ENCODE measurements at regions not wholly inside any gene's neighbourhood (a gene's known extent, or its start where the extent isn't known, plus 50 kb on each side); places are given as distances from the start of the nearest gene placed in this dataset.

DNA sequence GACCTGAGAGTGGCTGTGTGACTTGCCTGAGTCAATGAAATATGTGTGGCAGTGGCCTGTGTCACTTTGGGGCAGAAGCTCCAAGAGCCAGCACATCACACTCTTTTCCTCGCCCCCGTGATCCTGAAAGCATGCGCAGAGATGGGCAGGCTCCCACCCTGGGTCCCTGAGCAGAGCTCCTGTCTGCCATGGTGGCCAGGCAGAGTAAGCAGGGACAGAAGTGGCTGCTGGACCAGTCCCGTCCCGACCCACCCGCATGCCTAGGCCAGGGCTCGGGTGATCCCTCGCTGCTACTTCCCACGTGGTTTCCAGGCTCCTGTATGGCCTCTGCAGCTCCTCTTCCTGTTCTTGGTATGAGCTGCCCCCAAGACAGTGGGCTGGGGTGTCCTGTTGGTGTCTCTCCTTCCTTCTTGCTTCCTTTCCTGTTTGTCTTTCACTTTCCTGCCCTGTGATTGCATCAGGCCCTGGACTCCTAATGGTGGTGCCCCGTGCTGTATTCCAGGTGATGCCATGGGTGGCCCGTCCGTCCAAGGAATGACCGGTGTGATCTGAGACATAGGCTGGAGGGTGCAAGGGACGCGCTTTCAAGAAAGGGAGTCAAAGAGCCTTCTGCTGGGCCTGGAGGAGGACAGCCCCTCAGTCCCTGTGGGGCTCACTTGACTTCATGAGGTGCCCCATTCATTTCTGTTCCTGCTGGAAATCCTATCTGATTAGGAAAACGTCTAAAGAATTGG, 71.4 kb upstream of the SHH start:
- Histone ChIP-seq H2AFZ (no peak overlapping the region), H3K27ac (no peak overlapping the region), H3K4me2 (no peak overlapping the region), H3K9me3 (ENCODE audit: low read depth) (no peaks in the 10 kb centered on the region), H3K4me3 (no peak overlapping the region), H3K4me1 (ENCODE audit: insufficient read depth) (no peaks in the 10 kb centered on the region), H4K20me1 (ENCODE audit: insufficient read depth, poor library complexity, severe bottlenecking) (no peaks in the 10 kb centered on the region), H3K27me3 (no peaks in the 10 kb centered on the region), H3K79me2 (no peaks in the 10 kb centered on the region), H3K9me2 (replicated peaks; ENCODE audit: insufficient read depth) (no peaks in the 10 kb centered on the region), H3K36me3 (replicated peaks; ENCODE audit: insufficient read depth, low read depth) (no peaks in the 10 kb centered on the region)
- no peak for DNase-seq (ENCODE audit: low spot score)
- WGBS (ENCODE audit: low lambda C conversion rate, missing lambda C conversion rate): 88% methylated on average over 16 of the region's 16 CpGs
- TF ChIP-seq, protein P1, sequence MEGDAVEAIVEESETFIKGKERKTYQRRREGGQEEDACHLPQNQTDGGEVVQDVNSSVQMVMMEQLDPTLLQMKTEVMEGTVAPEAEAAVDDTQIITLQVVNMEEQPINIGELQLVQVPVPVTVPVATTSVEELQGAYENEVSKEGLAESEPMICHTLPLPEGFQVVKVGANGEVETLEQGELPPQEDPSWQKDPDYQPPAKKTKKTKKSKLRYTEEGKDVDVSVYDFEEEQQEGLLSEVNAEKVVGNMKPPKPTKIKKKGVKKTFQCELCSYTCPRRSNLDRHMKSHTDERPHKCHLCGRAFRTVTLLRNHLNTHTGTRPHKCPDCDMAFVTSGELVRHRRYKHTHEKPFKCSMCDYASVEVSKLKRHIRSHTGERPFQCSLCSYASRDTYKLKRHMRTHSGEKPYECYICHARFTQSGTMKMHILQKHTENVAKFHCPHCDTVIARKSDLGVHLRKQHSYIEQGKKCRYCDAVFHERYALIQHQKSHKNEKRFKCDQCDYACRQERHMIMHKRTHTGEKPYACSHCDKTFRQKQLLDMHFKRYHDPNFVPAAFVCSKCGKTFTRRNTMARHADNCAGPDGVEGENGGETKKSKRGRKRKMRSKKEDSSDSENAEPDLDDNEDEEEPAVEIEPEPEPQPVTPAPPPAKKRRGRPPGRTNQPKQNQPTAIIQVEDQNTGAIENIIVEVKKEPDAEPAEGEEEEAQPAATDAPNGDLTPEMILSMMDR (IDR thresholded peaks at IDR 0.05; ENCODE audit: poor library complexity): no peak
- TF ChIP-seq EZH2phosphoT487 (IDR thresholded peaks at IDR 0.05; ENCODE audit: low read depth, severe bottlenecking, unreplicated experiment): no peak
- TF ChIP-seq EZH2 (IDR thresholded peaks at IDR 0.05; ENCODE audit: borderline replicate concordance): no peak

DNA sequence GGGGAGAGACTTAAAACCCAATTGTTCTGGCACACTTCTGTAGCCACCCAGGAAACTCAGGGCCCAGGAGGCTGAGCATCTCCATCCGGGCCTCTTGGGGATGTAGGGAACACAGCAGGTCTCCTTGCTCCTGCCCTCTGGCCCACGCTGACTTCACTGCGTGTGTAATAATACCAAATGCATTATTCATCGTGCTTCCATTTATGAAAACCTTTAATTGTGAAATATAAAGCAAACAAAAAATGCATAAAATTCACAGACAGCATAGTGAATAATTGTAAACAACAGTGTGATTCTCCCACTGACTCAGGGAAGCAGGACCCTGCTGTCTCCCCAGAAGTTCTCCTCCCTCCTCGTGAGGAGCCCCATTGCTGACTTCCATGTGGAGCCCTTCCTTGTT, 70.3 kb upstream of the SHH start:
- no peak overlapping the region for H2AFZ ChIP-seq
- no peaks in the 10 kb centered on the region for H3K27me3 ChIP-seq
- no peak overlapping the region for H3K4me2 ChIP-seq
- no peak for TF ChIP-seq EZH2phosphoT487 (IDR thresholded peaks at IDR 0.05; ENCODE audit: low read depth, severe bottlenecking, unreplicated experiment)
- TF ChIP-seq EZH2 (IDR thresholded peaks at IDR 0.05; ENCODE audit: borderline replicate concordance): no peak
- TF ChIP-seq, protein P1 (IDR thresholded peaks at IDR 0.05; ENCODE audit: poor library complexity): no peak
- no peaks in the 10 kb centered on the region for H4K20me1 ChIP-seq (ENCODE audit: insufficient read depth, poor library complexity, severe bottlenecking)
- DNase-seq (ENCODE audit: low spot score): no peak
- no peaks in the 10 kb centered on the region for H3K36me3 ChIP-seq (replicated peaks; ENCODE audit: insufficient read depth, low read depth)
- WGBS (ENCODE audit: low lambda C conversion rate, missing lambda C conversion rate): 89% methylated on average over 5 of the region's 5 CpGs
- H3K4me1 ChIP-seq (ENCODE audit: insufficient read depth): no peaks in the 10 kb centered on the region
- no peaks in the 10 kb centered on the region for H3K9me2 ChIP-seq (replicated peaks; ENCODE audit: insufficient read depth)
- H3K4me3 ChIP-seq: no peak overlapping the region
- H3K9me3 ChIP-seq (ENCODE audit: low read depth): no peaks in the 10 kb centered on the region
- H3K79me2 ChIP-seq: no peaks in the 10 kb centered on the region
- no peak overlapping the region for H3K27ac ChIP-seq

DNA sequence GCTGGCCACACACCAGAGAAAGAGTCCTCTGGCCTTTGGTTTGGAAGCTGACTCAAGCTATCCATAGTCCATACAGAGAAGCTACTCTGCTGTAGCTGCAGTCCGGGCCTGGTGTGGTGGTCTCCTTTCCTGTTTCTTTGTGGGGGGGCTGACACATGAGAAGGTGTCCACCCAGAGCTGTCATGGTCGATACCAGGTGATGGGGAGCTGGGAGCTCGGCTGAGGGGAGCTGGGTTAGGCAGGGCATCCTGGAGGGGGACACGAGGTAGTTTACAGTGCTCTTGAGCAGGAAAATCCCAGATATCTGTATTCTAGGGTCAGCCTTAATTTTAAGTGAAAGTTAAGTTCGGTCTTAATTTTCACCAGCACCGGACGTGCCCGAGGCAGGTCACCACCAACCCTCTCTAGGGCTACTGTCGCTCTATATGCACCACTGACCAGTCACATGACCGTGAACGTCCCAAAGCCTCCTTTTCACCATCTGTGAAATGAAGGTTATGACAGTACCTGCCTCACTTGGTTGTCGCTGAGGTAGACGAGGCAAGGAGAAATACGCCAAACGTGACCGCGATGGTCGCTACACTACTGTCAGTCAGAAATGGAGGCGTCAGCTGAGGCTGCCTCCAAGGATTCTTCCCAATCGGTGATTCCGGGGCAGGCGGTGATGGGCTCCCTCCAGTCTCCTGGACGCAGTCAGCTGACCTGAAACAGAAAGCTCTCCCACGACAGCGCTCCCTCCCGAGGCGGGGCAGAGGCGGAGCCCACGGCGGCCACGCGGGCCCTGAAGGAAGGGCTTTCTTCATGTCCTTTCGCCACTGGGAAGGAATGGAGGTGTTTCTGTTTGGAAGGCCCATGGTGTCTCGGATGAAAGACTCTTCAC, 69.4 kb upstream of the SHH start:
- no peak overlapping the region for H3K27ac ChIP-seq
- no peaks in the 10 kb centered on the region for H3K36me3 ChIP-seq (replicated peaks; ENCODE audit: insufficient read depth, low read depth)
- H3K79me2 ChIP-seq: no peaks in the 10 kb centered on the region
- 92% methylated on average over 34 of the region's 34 CpGs for WGBS (ENCODE audit: low lambda C conversion rate, missing lambda C conversion rate)
- H3K27me3 ChIP-seq: no peaks in the 10 kb centered on the region
- H2AFZ ChIP-seq: no peak overlapping the region
- H3K4me3 ChIP-seq: no peak overlapping the region
- no peaks in the 10 kb centered on the region for H3K9me3 ChIP-seq (ENCODE audit: low read depth)
- no peak for DNase-seq (ENCODE audit: low spot score)
- no peaks in the 10 kb centered on the region for H3K4me1 ChIP-seq (ENCODE audit: insufficient read depth)
- H4K20me1 ChIP-seq (ENCODE audit: insufficient read depth, poor library complexity, severe bottlenecking): no peaks in the 10 kb centered on the region
- no peak overlapping the region for H3K4me2 ChIP-seq
- TF ChIP-seq, protein P1 (IDR thresholded peaks at IDR 0.05; ENCODE audit: poor library complexity): no peak
- TF ChIP-seq EZH2phosphoT487 (IDR thresholded peaks at IDR 0.05; ENCODE audit: low read depth, severe bottlenecking, unreplicated experiment) (no peak), EZH2 (IDR thresholded peaks at IDR 0.05; ENCODE audit: borderline replicate concordance) (no peak)
- no peaks in the 10 kb centered on the region for H3K9me2 ChIP-seq (replicated peaks; ENCODE audit: insufficient read depth)

Data from hepatocyte (in vitro differentiated cells).